Ascending aorta (tissue), 2 donors: ENCODE measurements at regions not wholly inside any gene's neighbourhood (a gene's known extent, or its start where the extent isn't known, plus 50 kb on each side); places are given as distances from the start of the nearest gene placed in this dataset.

ENCODE experiments used
- DNase-seq, 2 donors: peaks; one replicate each; pipeline ENCODE4 v3.0.0-alpha.2; 2019; ENCODE audit warnings: low spot score in 2 of 2
- H3K27ac ChIP-seq, 2 donors: fragments of 200-600 bp; sonication (generic); one replicate each; pipeline ENCODE4 v1.5.1; 2016 to 2017; ENCODE audit warnings: mild to moderate bottlenecking in 1 of 2
- H3K27me3 ChIP-seq: fragments of 200-600 bp; sonication (generic); one replicate; pipeline ENCODE4 v1.5.1; 2017
- H3K36me3 ChIP-seq, 2 donors: fragments of 200-600 bp; sonication (generic); one replicate each; pipeline ENCODE4 v1.5.1; 2016
- H3K4me1 ChIP-seq, 2 donors: fragments of 200-600 bp; sonication (generic); one replicate each; pipeline ENCODE4 v1.5.1; 2016 to 2017; ENCODE audit warnings: mild to moderate bottlenecking in 1 of 2
- H3K4me3 ChIP-seq, 2 donors: fragments of 200-600 bp; sonication (generic); one replicate each; pipeline ENCODE4 v1.5.1; 2016 to 2017; ENCODE audit warnings: mild to moderate bottlenecking in 1 of 2
- H3K9me3 ChIP-seq, 2 donors: fragments of 200-600 bp; sonication (generic); one replicate each; pipeline ENCODE4 v1.5.1; 2016
- intact Hi-C: fragments of 100-400 bp; cut with DNase I; formaldehyde crosslinking; loops from one replicate; pipeline ENCODE4 v1.15.1; 2023
- TF ChIP-seq, protein P1 (sequence below), 3 experiments: fragments of 200-600 bp in 2 of 3; fragments of 450-650 bp in 1 of 3; sonication (generic) in 2 of 3; IDR thresholded peaks; one replicate each; pipeline ENCODE4 v1.5.1; 2016 to 2019; ENCODE audit warnings: antibody characterized with exemption in 3 of 3, mild to moderate bottlenecking in 1 of 3, moderate library complexity in 1 of 3

GRCh38 chr1:184330875-184331274 lies 56.0 kb upstream of the C1orf21 start:
- Histone ChIP-seq H3K9me3 (no peaks in the 10 kb centered on the region), H3K27ac (no peak overlapping the region)

More at GRCh38 chr1:184330875-184331274, 56.0 kb upstream of the C1orf21 start:
- Histone ChIP-seq H3K4me1 (no peaks in the 10 kb centered on the region), H3K36me3 (no peaks in the 10 kb centered on the region), H3K4me3 (no peak overlapping the region), H3K27me3 (no peaks in the 10 kb centered on the region)
- DNase-seq: no peak
- intact Hi-C loops: no loop called here
- TF ChIP-seq, protein P1, sequence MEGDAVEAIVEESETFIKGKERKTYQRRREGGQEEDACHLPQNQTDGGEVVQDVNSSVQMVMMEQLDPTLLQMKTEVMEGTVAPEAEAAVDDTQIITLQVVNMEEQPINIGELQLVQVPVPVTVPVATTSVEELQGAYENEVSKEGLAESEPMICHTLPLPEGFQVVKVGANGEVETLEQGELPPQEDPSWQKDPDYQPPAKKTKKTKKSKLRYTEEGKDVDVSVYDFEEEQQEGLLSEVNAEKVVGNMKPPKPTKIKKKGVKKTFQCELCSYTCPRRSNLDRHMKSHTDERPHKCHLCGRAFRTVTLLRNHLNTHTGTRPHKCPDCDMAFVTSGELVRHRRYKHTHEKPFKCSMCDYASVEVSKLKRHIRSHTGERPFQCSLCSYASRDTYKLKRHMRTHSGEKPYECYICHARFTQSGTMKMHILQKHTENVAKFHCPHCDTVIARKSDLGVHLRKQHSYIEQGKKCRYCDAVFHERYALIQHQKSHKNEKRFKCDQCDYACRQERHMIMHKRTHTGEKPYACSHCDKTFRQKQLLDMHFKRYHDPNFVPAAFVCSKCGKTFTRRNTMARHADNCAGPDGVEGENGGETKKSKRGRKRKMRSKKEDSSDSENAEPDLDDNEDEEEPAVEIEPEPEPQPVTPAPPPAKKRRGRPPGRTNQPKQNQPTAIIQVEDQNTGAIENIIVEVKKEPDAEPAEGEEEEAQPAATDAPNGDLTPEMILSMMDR (IDR thresholded peaks at IDR 0.05): no peak
